ENCODE measurements at regions not wholly inside any gene's neighbourhood (a gene's known extent, or its start where the extent isn't known, plus 50 kb on each side); places are given as distances from the start of the nearest gene placed in this dataset. TPM values are rescaled to one million over a fixed set of nuclear protein-coding genes. Genes with fewer than 3 reads are reported as not detected.

Small RNAs in the stretch of these regions (small RNA-seq; reads per million reads assigned to genes)
- not detected for gene AC233263.1
- gene AC233263.2 = not detected
- gene IGKV1D-35 = not detected
- not detected for gene IGKV2D-19
- not detected for gene IGKV2D-36
- not detected for gene IGKV2D-38
- gene IGKV3D-25 = not detected

Data from vagina (tissue), 1 donor.